Adrenal gland (tissue), 9 donors: ENCODE measurements at regions not wholly inside any gene's neighbourhood (a gene's known extent, or its start where the extent isn't known, plus 50 kb on each side); places are given as distances from the start of the nearest gene placed in this dataset.

ENCODE experiments used
- DNase-seq, 7 donors: peaks; one replicate each; pipeline ENCODE4 v3.0.0-alpha.2; 2019 to 2020
- H3K27ac ChIP-seq, 5 donors: fragments of 200-600 bp; sonication (generic) in 4 of 5; 1 replicate in 3 of 5; 2 replicates in 2 of 5; pipeline versions ENCODE4 v1.5.1 to v1.8.0; 2016 to 2020; ENCODE audit warnings: mild to moderate bottlenecking in 1 of 5
- H3K27me3 ChIP-seq: fragments of 200-600 bp; 2 replicates; pipeline ENCODE4 v1.8.0; 2021
- H3K36me3 ChIP-seq, 2 donors: fragments of 200-600 bp; replicated peaks in 1 of 2; 1 replicate in 1 of 2; 2 replicates in 1 of 2; pipeline versions ENCODE4 v1.5.1 to v1.8.0; 2018 to 2022
- H3K4me1 ChIP-seq, 2 donors: fragments of 200-600 bp; replicated peaks in 1 of 2; 1 replicate in 1 of 2; 2 replicates in 1 of 2; pipeline versions ENCODE4 v1.5.1 to v1.8.0; 2018 to 2021
- H3K4me3 ChIP-seq, 4 donors: fragments of 200-600 bp; sonication (generic) in 3 of 4; one replicate each; pipeline ENCODE4 v1.5.1; 2016 to 2018
- H3K9me3 ChIP-seq, 3 donors: fragments of 200-600 bp; sonication (generic) in 1 of 3; replicated peaks in 1 of 3; 1 replicate in 2 of 3; 2 replicates in 1 of 3; pipeline versions ENCODE4 v1.5.1 to v1.8.0; 2016 to 2021
- CTCF ChIP-seq, 6 experiments: fragments of 450-650 bp in 4 of 6; fragments of 200-600 bp in 2 of 6; sonication (generic) in 1 of 6; IDR thresholded peaks; 1 replicate in 5 of 6; 2 replicates in 1 of 6; pipeline versions ENCODE4 v1.5.1 to v1.8.0; 2016 to 2021; ENCODE audit warnings: antibody characterized with exemption in 6 of 6, mild to moderate bottlenecking in 2 of 6, moderate library complexity in 1 of 6
- POLR2A ChIP-seq, 2 donors: fragments of 450-650 bp; IDR thresholded peaks; one replicate each; pipeline ENCODE4 v1.6.1; 2017; ENCODE audit warnings: antibody characterized with exemption in 2 of 2, mild to moderate bottlenecking in 2 of 2, moderate library complexity in 1 of 2
- WGBS, 4 donors: extraction: QIAGEN DNeasy Blood & Tissue Kit in 2 of 4; methylation state at CpG; one replicate each; pipeline versions ENCODE4 v1.1.5 to v1.1.7; 2013 to 2017; 5-methylcytosine and 5-hydroxymethylcytosine counted together
- intact Hi-C, 2 donors: fragments of 100-400 bp; cut with DNase I; formaldehyde crosslinking; loops; one replicate each; pipeline versions ENCODE4 v1.14.1 to v1.15.0; 2022 to 2023
- donor health status: healthy with polysubstance abuse.
- donor health status: Bipolar disorder and iron deficiency.
- donor health status: DM: yes; HTN: yes; CAD: no.
- donor health status: DM: no; HTN: no; CAD: no.
- donor health status: DM: no; HTN: no; CAD: no.

- no peaks in the 10 kb centered on the region for H3K27me3 ChIP-seq
- TF ChIP-seq CTCF (IDR thresholded peaks at IDR 0.05), result no peak
- TF ChIP-seq POLR2A (IDR thresholded peaks at IDR 0.05), result no peak
- H3K27ac ChIP-seq, result no peak overlapping the region
- H3K36me3 ChIP-seq, result no peaks in the 10 kb centered on the region
- DNase-seq, result no peak
- intact Hi-C loops, result no loop called here
- H3K9me3 ChIP-seq, result no peaks in the 10 kb centered on the region
- 68 to 93% (median 77%) methylated on average over 1 of the region's 1 CpG for WGBS, 4 donors
- H3K4me3 ChIP-seq, result no peak overlapping the region
- no peaks in the 10 kb centered on the region for H3K4me1 ChIP-seq
Measured at GRCh38 chr5:85703296-85703695, 914.4 kb upstream of the COX7C start.

- no peak for TF ChIP-seq POLR2A (IDR thresholded peaks at IDR 0.05)
- no peak for TF ChIP-seq CTCF (IDR thresholded peaks at IDR 0.05)
- DNase-seq, result no peak
- Histone ChIP-seq H3K9me3 (no peaks in the 10 kb centered on the region), H3K36me3 (no peaks in the 10 kb centered on the region), H3K4me1 (no peaks in the 10 kb centered on the region), H3K4me3 (no peak overlapping the region), H3K27me3 (no peaks in the 10 kb centered on the region), H3K27ac (no peak overlapping the region)
- WGBS, 4 donors, result 3 to 15% (median 12%) methylated on average over 1 of the region's 1 CpG
- intact Hi-C loops, result no loop called here
Measured at GRCh38 chr5:85709728-85710127, 908.0 kb upstream of the COX7C start.

GRCh38 chr5:85716344-85717202, 901.2 kb upstream of the COX7C start:
- no peaks in the 10 kb centered on the region for H3K9me3 ChIP-seq
- H3K27me3 ChIP-seq, result no peaks in the 10 kb centered on the region
- WGBS, 4 donors, result 72 to 80% (median 75%) methylated on average over 8 of the region's 8 CpGs
- no peak overlapping the region for H3K4me3 ChIP-seq
- no peak for TF ChIP-seq CTCF (IDR thresholded peaks at IDR 0.05)
- intact Hi-C loops, result no loop called here
- no peaks in the 10 kb centered on the region for H3K4me1 ChIP-seq
- no peaks in the 10 kb centered on the region for H3K36me3 ChIP-seq
- DNase-seq, result no peak
- H3K27ac ChIP-seq, result no peak overlapping the region

GRCh38 chr5:85717203-85717563, 900.6 kb upstream of the COX7C start:
- H3K9me3 ChIP-seq, result no peaks in the 10 kb centered on the region
- DNase-seq, result no peak
- H3K4me1 ChIP-seq, result no peaks in the 10 kb centered on the region
- no peak overlapping the region for H3K27ac ChIP-seq
- no peaks in the 10 kb centered on the region for H3K36me3 ChIP-seq
- no peak overlapping the region for H3K4me3 ChIP-seq
- WGBS, 4 donors, result 76 to 100% (median 87%) methylated on average over 1 of the region's 1 CpG
- H3K27me3 ChIP-seq, result no peaks in the 10 kb centered on the region
- no peak for TF ChIP-seq CTCF (IDR thresholded peaks at IDR 0.05)
- no peak for TF ChIP-seq POLR2A (IDR thresholded peaks at IDR 0.05)
- intact Hi-C loops, result no loop called here
